Stimulated activated CD4-positive, alpha-beta T cell treated with anti-CD3 and anti-CD28 coated beads, Interleukin-15, amount 100 ng/mL, for 1 hour (primary cell): ENCODE measurements at regions not wholly inside any gene's neighbourhood (a gene's known extent, or its start where the extent isn't known, plus 50 kb on each side); places are given as distances from the start of the nearest gene placed in this dataset.
"Not testable (repeated sequence)": the region's sequence is repeated elsewhere in the genome, so short reads cannot be mapped to it uniquely, and the experiment has no call there.

Experiments used
- DNase-seq, 2 donors: peaks; one replicate each; pipeline ENCODE4 v3.0.0-alpha.2; 2020; ENCODE audit warnings: low read depth in 1 of 2, low spot score in 1 of 2

GRCh38 chr9:126166866-126167265 is 159.8 kb upstream of the MVB12B start:
- no peak for DNase-seq

GRCh38 chr9:126169736-126170135 is 156.9 kb upstream of the MVB12B start:
- DNase-seq: no peak

- no peak for DNase-seq
Observed at GRCh38 chr9:126170286-126170823, 156.3 kb upstream of the MVB12B start.

DNA sequence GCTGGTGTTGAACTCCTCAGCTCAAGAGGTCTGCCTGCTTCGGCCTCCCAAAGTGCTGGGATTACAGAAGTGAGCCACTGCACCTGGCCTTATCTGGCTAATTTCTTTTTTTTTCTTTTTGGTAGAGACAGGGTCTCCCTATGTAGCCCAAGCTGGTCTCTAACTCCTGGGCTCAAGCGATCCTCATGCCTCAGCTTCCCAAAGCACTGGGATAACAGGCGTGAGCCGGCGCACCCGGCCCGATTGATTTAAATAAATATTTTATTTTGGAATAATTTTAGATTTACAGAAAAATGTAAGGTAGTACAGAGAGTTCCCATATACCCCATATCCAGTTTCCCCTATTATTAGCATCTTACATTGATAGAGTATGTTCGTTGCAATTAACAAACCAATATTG is 155.0 kb upstream of the MVB12B start:
- no peak for DNase-seq

DNA sequence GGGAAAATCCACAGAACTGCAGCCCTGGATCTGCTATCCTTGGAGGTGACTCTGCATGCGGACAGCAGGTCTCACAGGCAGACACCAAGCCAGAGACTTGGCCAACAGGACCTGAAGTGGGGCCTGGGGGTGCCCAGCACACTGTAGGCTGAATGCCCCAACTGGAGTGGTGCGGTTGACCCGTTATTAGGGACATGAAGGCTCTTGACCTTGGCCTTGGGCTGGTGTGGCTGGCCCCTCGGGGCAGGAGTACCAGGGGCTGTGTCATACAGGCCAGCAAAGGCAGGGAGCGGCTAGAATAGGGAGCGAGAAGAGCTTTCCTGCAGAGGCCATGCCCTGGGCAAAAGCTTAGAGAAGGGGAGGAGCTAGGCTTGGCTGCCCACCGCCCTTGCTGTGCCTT is 153.2 kb upstream of the MVB12B start:
- no peak for DNase-seq

GRCh38 chr9:126173929-126174328 is 152.7 kb upstream of the MVB12B start:
- DNase-seq: no peak

DNA sequence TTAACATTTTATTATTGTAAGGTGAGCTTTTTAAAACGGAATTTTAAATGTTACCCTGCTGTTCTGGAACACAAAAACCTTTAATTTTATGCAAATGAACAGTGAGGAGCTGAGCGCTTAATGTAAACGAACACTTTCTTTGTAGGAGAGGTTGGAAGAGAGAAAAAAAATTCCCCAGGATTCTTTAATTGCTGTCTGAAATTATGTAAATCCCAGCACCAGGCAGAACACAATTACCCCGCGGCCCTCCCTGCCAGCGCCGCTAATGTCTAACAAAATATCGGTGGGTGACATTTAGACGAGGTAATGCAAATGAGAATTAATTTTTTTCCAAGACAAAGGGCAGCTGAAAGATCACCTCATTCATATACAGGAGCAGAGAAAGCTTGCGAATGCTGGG is 143.4 kb upstream of the MVB12B start:
- DNase-seq: no peak

- not testable (repeated sequence) for DNase-seq
Observed at GRCh38 chr9:126190994-126191393, 135.6 kb upstream of the MVB12B start.

DNA sequence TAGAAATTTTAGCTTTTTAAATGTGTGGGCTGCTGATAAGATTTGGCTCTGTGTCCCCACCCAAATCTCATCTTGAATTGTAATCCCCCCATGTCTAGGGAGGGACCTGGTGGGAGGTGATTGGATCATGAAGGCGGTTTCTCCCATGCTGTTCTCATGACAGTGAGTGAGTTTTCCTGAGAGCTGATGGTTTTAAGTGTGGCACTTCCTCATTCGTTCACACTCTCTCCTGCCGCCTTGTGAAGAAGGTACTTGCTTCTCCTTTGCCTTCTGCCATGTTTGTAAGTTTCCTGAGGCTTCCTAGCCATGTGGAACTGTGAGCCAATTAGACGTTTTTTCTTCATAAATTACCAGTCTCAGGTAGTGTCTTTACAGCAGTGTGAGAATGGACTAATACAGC is 127.8 kb upstream of the MVB12B start:
- no peak for DNase-seq

DNA sequence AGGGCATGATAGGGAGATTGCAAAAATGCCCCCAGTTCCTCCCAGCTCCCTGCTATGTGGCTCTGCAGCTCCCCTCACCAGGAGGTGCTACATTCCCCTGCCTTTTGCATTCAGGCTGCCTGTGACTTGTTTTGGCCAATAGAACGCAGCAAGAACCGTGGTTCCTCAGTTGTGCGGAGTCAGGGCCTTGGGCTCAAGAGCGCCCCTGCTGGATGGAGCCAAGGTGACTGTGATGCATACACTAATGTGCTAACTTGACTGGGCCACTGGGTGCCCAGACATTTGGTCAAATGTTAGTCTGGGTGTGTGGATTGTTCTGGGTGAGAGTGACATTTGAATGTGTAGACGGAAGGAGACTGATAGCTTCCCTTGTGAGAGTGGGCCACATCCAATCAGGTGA is 123.3 kb upstream of the MVB12B start:
- DNase-seq: no peak

GRCh38 chr9:126204197-126204596 is 122.4 kb upstream of the MVB12B start:
- DNase-seq: no peak

GRCh38 chr9:126204708-126205225 is 121.9 kb upstream of the MVB12B start:
- no peak for DNase-seq

- DNase-seq: no peak
Observed at GRCh38 chr9:126205265-126205664, 121.4 kb upstream of the MVB12B start.

DNA sequence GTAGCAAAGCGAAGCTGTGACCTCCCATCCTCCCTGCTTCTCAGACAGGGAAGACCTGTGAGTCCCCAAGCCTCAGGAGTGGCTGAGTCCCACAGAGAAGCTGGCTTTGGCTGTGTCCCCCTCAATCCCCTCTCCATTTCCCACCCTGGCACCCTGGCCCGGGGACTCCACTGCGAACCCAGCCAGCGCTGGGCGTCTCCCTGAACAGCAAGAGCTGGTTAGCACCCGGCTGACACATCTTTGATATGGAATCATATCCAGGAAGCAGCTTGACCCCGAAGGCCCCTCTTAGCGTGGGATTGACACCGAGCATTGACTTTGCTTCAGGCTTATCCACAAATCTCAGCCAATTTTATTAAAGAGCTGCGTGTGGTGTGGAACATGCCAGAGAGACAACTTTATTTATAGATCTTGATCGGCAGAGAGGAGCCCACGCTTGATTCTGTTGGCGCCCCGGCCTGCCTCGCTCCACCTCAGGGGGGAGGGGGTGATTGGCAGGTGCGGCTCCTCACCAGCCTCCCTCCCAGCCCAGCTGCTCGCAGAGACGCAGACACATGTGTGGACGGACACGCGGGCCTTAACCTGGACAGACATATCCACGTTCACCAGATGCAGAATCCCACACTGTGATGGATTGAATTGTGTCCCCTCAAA is 120.7 kb upstream of the MVB12B start:
- no peak for DNase-seq

DNA sequence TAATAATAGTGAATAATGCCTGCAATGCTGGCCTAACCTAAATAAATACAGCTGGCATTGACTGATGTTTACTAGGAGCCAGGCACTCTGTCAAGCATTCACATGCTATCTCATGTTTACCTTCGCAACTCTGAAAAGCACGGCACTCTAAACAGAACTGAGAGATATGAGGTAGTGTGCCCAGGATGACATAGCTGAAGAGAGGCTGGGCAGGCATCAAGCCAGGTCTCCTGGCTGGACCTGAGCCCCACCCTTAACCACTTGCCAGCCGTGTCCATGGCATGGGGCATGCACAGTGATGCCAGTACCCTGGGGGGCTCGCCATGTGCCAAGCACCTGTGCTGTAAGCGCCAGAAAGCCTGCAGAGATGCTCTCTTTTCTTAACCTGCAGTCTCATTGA is 119.4 kb upstream of the MVB12B start:
- no peak for DNase-seq

DNA sequence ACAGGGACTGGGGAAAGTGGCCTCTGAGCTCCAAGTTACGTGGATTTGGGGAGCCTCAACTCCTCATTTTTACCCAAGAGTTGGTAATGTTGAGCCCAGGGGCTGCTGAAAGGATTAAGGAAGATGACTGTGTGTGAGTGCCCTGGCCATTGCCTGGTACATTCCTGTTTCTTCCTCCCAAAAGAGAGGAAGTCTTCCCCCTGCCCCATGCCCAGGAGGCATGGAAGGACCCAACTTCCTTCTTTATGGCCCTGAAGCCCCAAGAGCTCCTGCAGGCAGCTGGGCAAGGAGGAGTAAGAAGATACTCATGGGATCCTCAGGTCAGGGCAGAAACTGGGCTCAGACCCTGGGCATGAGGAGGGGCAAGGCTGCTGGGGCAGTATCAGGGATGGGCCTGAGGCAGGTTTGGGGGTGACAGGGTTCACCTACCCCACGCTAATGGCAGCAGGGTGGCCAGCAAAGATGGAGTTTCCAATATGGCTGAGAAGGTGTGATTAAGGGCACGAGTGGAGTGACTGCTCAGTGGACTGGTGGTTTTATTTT is 118.3 kb upstream of the MVB12B start:
- DNase-seq: no peak

DNA sequence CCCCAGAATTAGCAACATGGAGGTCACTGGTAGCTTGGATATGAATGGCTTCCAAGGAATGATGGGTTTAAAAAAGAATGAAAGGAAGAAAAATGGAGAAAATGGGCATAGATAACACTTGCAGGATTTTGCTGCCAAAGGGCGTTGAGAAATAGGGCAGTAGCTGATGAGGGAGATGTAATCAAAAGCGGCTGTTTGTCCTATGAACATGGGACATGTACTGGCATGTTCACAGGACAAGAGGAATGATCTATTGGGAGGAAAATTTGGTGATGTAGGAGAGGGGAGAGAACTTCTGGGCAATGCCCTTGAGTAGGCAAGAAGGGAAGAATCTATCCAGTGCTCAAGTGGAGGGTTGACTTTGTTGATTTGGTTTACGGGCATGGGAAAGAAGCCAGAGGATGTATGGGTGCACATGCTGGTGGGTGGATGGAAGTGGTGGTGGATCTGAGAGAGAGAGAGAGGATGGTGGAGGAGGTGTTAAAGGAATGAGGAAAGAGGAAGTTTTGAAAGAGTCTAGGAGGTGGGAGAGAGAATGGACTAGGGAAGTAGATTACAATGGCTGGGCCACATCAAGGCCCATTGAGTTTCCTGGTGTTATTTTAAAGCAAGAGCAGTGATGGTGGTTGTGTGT is 115.1 kb upstream of the MVB12B start:
- DNase-seq: no peak

GRCh38 chr9:126215486-126215885 is 111.1 kb upstream of the MVB12B start:
- DNase-seq: no peak

DNA sequence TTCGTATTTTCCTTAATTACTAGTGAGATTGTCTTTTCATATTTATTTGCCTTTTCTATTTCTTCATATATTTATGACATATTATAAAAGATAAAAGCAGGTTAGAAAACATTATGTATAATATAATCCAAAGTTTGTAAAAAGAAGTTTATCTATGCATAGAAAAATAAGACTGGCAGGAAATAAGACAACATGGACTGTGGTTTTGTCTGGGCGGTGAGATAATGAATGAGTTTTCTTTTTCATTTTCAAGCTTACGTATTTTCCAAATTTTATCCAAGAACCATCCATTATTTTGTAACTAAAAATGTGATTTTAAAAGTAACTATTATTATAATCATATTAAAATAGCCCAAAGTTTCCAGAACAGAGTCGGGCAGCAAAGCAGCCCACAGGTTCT is 109.8 kb upstream of the MVB12B start:
- DNase-seq: no peak

- DNase-seq: no peak
Observed at GRCh38 chr9:126217250-126217653, 109.4 kb upstream of the MVB12B start.

- no peak for DNase-seq
Observed at GRCh38 chr9:126217797-126218196, 108.8 kb upstream of the MVB12B start.

GRCh38 chr9:126218359-126219125 is 108.1 kb upstream of the MVB12B start:
- no peak for DNase-seq
